ENCODE measurements at regions not wholly inside any gene's neighbourhood (a gene's known extent, or its start where the extent isn't known, plus 50 kb on each side); places are given as distances from the start of the nearest gene placed in this dataset.

- FAIRE-seq (no peak), DNase-seq (ENCODE audit: insufficient read length, low spot score) (no peak)
- TF ChIP-seq CTCF (IDR thresholded peaks at IDR 0.05; ENCODE audit: insufficient read depth, missing control alignments): no peak
Observed at GRCh38 chr14:53883739-53884138, 72.9 kb downstream of the BMP4 start.

- no peak for FAIRE-seq
- no peak for TF ChIP-seq CTCF (IDR thresholded peaks at IDR 0.05; ENCODE audit: insufficient read depth, missing control alignments)
- DNase-seq (ENCODE audit: insufficient read length, low spot score): no peak
Observed at GRCh38 chr14:53882684-53883083, 73.9 kb downstream of the BMP4 start.

- DNase-seq (ENCODE audit: insufficient read length, low spot score) (no peak), FAIRE-seq (no peak)
- no peak for TF ChIP-seq CTCF (IDR thresholded peaks at IDR 0.05; ENCODE audit: insufficient read depth, missing control alignments)
Observed at GRCh38 chr14:53881921-53882320, 74.7 kb downstream of the BMP4 start.

GRCh38 chr14:53881161-53881871 is 75.3 kb downstream of the BMP4 start:
- DNase-seq (ENCODE audit: insufficient read length, low spot score) (no peak), FAIRE-seq (no peak)
- TF ChIP-seq CTCF (IDR thresholded peaks at IDR 0.05; ENCODE audit: insufficient read depth, missing control alignments): no peak

GRCh38 chr14:53880761-53881160 is 75.9 kb downstream of the BMP4 start:
- no peak for TF ChIP-seq CTCF (IDR thresholded peaks at IDR 0.05; ENCODE audit: insufficient read depth, missing control alignments)
- FAIRE-seq: no peak
- no peak for DNase-seq (ENCODE audit: insufficient read length, low spot score)

GRCh38 chr14:53879747-53880146 is 76.9 kb downstream of the BMP4 start:
- no peak for FAIRE-seq
- DNase-seq (ENCODE audit: insufficient read length, low spot score): no peak
- no peak for TF ChIP-seq CTCF (IDR thresholded peaks at IDR 0.05; ENCODE audit: insufficient read depth, missing control alignments)

GRCh38 chr14:53879022-53879686 is 77.5 kb downstream of the BMP4 start:
- DNase-seq (ENCODE audit: insufficient read length, low spot score) (no peak), FAIRE-seq (no peak)

More at GRCh38 chr14:53879022-53879686, 77.5 kb downstream of the BMP4 start:
- TF ChIP-seq CTCF (IDR thresholded peaks at IDR 0.05; ENCODE audit: insufficient read depth, missing control alignments): no peak

Measured in D721Med (cell line).